D721Med (cell line): ENCODE measurements at regions not wholly inside any gene's neighbourhood (a gene's known extent, or its start where the extent isn't known, plus 50 kb on each side); places are given as distances from the start of the nearest gene placed in this dataset.

Experiments
- DNase-seq: peaks from one replicate; pipeline ENCODE4 v3.0.0; 2011; ENCODE audit warnings: low spot score; ENCODE audit not compliant: insufficient read length
- FAIRE-seq: peaks from 2 replicates; lab custom pipeline; 2011; peaks lifted over from hg19 to GRCh38; lab: Jason Lieb, UNC
- TF ChIP-seq, protein P1 (sequence below): IDR thresholded peaks from 2 replicates; pipeline ENCODE4 v1.5.1; 2012; ENCODE audit warnings: mild to moderate bottlenecking, control low read depth; ENCODE audit not compliant: insufficient read depth; ENCODE audit errors: missing control alignments

DNA sequence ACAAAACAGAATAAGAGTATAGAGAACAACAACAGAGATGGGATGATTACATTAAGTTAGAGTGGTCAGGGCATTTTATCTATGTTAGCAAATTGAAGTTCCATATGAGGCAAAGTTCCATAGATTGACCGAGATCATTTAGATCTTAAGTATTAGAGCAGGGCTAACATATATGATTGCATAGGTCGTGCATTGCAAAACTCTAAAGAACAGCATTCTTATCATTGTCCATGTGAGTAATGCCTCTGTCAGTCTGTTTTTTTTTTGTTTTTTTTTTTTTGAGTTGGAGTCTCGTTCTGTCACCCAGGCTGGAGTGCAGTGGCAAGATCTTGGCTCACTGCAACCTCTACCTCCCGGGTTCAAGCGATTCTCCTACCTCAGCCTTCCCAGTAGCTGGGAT is 341.7 kb upstream of the KCNH8 start:
- DNase-seq (no peak), FAIRE-seq (no peak)
- TF ChIP-seq, protein P1, sequence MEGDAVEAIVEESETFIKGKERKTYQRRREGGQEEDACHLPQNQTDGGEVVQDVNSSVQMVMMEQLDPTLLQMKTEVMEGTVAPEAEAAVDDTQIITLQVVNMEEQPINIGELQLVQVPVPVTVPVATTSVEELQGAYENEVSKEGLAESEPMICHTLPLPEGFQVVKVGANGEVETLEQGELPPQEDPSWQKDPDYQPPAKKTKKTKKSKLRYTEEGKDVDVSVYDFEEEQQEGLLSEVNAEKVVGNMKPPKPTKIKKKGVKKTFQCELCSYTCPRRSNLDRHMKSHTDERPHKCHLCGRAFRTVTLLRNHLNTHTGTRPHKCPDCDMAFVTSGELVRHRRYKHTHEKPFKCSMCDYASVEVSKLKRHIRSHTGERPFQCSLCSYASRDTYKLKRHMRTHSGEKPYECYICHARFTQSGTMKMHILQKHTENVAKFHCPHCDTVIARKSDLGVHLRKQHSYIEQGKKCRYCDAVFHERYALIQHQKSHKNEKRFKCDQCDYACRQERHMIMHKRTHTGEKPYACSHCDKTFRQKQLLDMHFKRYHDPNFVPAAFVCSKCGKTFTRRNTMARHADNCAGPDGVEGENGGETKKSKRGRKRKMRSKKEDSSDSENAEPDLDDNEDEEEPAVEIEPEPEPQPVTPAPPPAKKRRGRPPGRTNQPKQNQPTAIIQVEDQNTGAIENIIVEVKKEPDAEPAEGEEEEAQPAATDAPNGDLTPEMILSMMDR = no peak

GRCh38 chr3:18797378-18797777 is 350.9 kb upstream of the KCNH8 start:
- TF ChIP-seq, protein P1 = no peak
- FAIRE-seq (no peak), DNase-seq (no peak)

GRCh38 chr3:18795078-18795477 is 353.2 kb upstream of the KCNH8 start:
- no peak for DNase-seq
- TF ChIP-seq, protein P1 = no peak
- FAIRE-seq = no peak

- TF ChIP-seq, protein P1 = no peak
- no peak for DNase-seq
- FAIRE-seq = no peak
Observed at GRCh38 chr3:18791752-18792151, 356.6 kb upstream of the KCNH8 start.

GRCh38 chr3:18791182-18791581 is 357.1 kb upstream of the KCNH8 start:
- TF ChIP-seq, protein P1 = no peak
- DNase-seq = no peak
- no peak for FAIRE-seq

GRCh38 chr3:18790384-18790783 is 357.9 kb upstream of the KCNH8 start:
- no peak for DNase-seq
- TF ChIP-seq, protein P1 = no peak
- no peak for FAIRE-seq

DNA sequence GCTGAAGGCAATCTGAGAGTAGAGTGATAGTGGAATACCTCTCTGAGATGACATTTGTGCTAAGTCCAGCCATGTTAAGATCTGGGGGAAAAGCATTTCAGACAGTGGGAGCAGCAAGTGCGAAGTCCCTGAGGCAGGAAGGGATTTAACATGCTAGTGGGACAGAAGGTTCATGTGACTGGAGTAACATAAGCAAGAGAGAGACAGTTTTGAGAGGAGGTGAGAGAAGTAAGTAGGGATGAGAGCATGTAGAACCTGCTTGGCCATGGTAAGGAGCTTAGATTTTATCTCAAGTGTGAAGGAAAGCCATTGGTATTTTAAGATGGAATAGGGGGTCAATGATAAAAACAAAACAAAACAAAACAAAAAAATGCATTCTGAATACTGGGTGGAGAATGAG is 358.6 kb upstream of the KCNH8 start:
- TF ChIP-seq, protein P1 = no peak
- FAIRE-seq (no peak), DNase-seq (no peak)
